ENCODE measurements at regions not wholly inside any gene's neighbourhood (a gene's known extent, or its start where the extent isn't known, plus 50 kb on each side); places are given as distances from the start of the nearest gene placed in this dataset.

DNA sequence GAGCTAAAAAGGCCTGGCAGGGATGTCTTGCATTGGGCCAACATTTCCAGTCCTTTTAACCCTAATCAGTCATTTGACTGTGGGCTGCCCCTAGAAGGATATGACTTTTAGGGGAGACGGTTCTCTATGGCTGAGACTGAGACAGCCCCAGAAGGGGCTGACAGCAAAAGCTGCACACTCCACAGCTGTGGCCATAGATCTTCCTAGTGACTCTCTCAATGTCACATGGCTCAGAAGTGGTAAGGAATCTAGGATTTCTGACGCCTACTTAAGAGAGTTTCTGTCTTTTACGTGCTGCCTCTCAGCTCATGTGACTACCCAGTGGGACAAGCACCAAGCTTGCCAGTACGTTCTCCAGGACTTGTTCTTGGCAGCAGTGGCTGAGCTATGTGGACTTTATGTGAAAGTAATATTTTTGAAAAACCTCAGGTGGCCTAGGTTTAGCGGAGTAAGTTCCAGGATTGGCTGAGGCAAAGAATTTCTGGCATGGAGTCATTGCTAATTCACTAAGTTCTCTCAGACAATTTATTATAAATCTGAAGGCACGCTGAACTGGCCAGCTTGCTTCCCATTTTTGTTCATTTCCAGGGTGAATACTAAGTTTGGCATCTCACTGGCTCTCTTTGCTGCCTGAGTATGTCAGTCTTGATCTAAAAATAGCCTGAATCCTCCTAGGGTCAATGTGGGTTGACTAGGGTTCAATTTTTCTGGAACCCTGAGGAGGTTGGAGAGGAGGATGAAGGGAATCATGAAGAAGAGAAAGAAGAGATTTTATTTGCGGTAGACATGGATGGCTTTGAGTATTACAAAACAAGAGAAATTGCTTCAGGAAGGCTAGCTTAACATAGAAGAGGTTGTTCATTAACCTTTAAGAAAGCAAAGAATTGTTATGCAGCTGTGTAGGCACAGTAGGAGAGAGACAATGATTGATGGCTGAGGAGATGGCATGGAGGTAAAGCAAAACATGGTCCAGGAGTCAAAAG, 271.8 kb downstream of the AEBP2 start:
- H3K27ac Mint-ChIP-seq = no peak overlapping the region
- no peaks in the 10 kb centered on the region for H3K27me3 Mint-ChIP-seq
- Histone ChIP-seq H3K4me3 (ENCODE audit: low read length in 2 of 2) (no peak overlapping the region), H3K27ac (ENCODE audit: low read depth, low read length) (no peak overlapping the region), H3K9me3 (ENCODE audit: control insufficient read depth in 1 of 2, low read length in 2 of 2) (no peaks in the 10 kb centered on the region), H3K27me3 (ENCODE audit: insufficient read depth, low read length) (no peaks in the 10 kb centered on the region), H3K4me1 (ENCODE audit: insufficient read depth, low read length) (no peaks in the 10 kb centered on the region), H3K36me3 (ENCODE audit: insufficient read depth, low read length) (no peaks in the 10 kb centered on the region)
- no peak overlapping the region for H3K4me3 Mint-ChIP-seq
- H3K9me3 Mint-ChIP-seq = peaks cover 6 to 51% (median 14%) of the 10 kb centered on the region in 8 donors
- intact Hi-C loops (cut with micrococcal nuclease) = no loop called here
- peaks cover 0 to 3% of the 10 kb centered on the region in 2 donors for H3K36me3 Mint-ChIP-seq
- H3K4me1 Mint-ChIP-seq = no peaks in the 10 kb centered on the region
- ChIA-PET CTCF (ENCODE audit: partially characterized antibody) (interaction anchor here (1.0 kb wide), 1 partner anchor 28 kb away, joined by 3 read pairs; no protein-coding TSS in a partner anchor), POLR2A (ENCODE audit: partially characterized antibody) (no interaction called here)
- DNase-seq = no peak

- Mint-ChIP-seq H3K27me3 (no peaks in the 10 kb centered on the region), H3K4me3 (no peak overlapping the region), H3K27ac (no peak overlapping the region), H3K4me1 (no peaks in the 10 kb centered on the region), H3K36me3 (peaks cover 0 to 3% of the 10 kb centered on the region in 2 donors), H3K9me3 (peaks cover 3 to 42% (median 9%) of the 10 kb centered on the region in 8 donors)
- Histone ChIP-seq H3K4me1 (ENCODE audit: insufficient read depth, low read length) (no peaks in the 10 kb centered on the region), H3K36me3 (ENCODE audit: insufficient read depth, low read length) (no peaks in the 10 kb centered on the region), H3K27ac (ENCODE audit: low read depth, low read length) (no peak overlapping the region), H3K9me3 (ENCODE audit: control insufficient read depth in 1 of 2, low read length in 2 of 2) (no peaks in the 10 kb centered on the region), H3K4me3 (ENCODE audit: low read length in 2 of 2) (no peak overlapping the region), H3K27me3 (ENCODE audit: insufficient read depth, low read length) (no peaks in the 10 kb centered on the region)
- intact Hi-C loops (cut with micrococcal nuclease) = no loop called here
- ChIA-PET CTCF (ENCODE audit: partially characterized antibody) (interaction anchor here (1.0 kb wide), 1 partner anchor 27 kb away, joined by 3 read pairs; no protein-coding TSS in a partner anchor), POLR2A (ENCODE audit: partially characterized antibody) (no interaction called here)
- no peak for DNase-seq
Observed at GRCh38 chr12:19712041-19712440, 272.7 kb downstream of the AEBP2 start.

DNA sequence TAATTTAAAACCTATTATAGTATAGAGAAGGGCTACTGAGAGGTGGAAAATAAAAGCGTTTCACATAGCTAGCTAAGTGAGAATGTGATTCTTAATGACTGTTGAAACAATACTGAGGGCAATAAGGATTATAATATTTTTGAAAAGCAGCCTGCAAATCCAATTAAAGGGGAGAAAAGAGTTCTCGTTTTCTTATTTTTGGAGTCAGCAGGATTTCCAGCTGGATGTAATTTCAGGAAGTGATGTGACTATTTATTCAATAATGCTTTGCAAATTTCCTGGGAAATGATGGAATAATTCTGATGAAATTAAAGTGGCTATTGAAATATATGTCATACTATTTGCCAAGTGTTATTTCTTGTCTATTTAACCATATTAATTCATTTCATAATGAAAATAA, 279.1 kb downstream of the AEBP2 start:
- H3K4me1 Mint-ChIP-seq = no peaks in the 10 kb centered on the region
- peaks cover 2 to 15% (median 4%) of the 10 kb centered on the region in 8 donors for H3K9me3 Mint-ChIP-seq
- H3K4me3 ChIP-seq (ENCODE audit: low read length in 2 of 2) = no peak overlapping the region
- DNase-seq = no peak
- no peaks in the 10 kb centered on the region for H3K27me3 ChIP-seq (ENCODE audit: insufficient read depth, low read length)
- intact Hi-C loops (cut with micrococcal nuclease) = no loop called here
- no peaks in the 10 kb centered on the region for H3K9me3 ChIP-seq (ENCODE audit: control insufficient read depth in 1 of 2, low read length in 2 of 2)
- H3K36me3 Mint-ChIP-seq = no peaks in the 10 kb centered on the region
- peaks cover 0 to 4% of the 10 kb centered on the region in 2 donors for H3K27me3 Mint-ChIP-seq
- POLR2A ChIA-PET (ENCODE audit: partially characterized antibody) = no interaction called here
- CTCF ChIA-PET (ENCODE audit: partially characterized antibody) = no interaction called here
- H3K36me3 ChIP-seq (ENCODE audit: insufficient read depth, low read length) = no peaks in the 10 kb centered on the region
- H3K27ac Mint-ChIP-seq = no peak overlapping the region
- no peak overlapping the region for H3K4me3 Mint-ChIP-seq
- H3K27ac ChIP-seq (ENCODE audit: low read depth, low read length) = no peak overlapping the region
- no peaks in the 10 kb centered on the region for H3K4me1 ChIP-seq (ENCODE audit: insufficient read depth, low read length)

GRCh38 chr12:19719672-19720071, 280.4 kb downstream of the AEBP2 start:
- Histone ChIP-seq H3K36me3 (ENCODE audit: insufficient read depth, low read length) (no peaks in the 10 kb centered on the region), H3K4me1 (ENCODE audit: insufficient read depth, low read length) (no peaks in the 10 kb centered on the region), H3K9me3 (ENCODE audit: control insufficient read depth in 1 of 2, low read length in 2 of 2) (no peaks in the 10 kb centered on the region), H3K4me3 (ENCODE audit: low read length in 2 of 2) (no peak overlapping the region), H3K27ac (ENCODE audit: low read depth, low read length) (no peak overlapping the region), H3K27me3 (ENCODE audit: insufficient read depth, low read length) (no peaks in the 10 kb centered on the region)
- H3K4me1 Mint-ChIP-seq = no peaks in the 10 kb centered on the region
- POLR2A ChIA-PET (ENCODE audit: partially characterized antibody) = no interaction called here
- intact Hi-C loops (cut with micrococcal nuclease) = no loop called here
- H3K9me3 Mint-ChIP-seq = peaks cover 0 to 8% (median 4%) of the 10 kb centered on the region in 8 donors
- CTCF ChIA-PET (ENCODE audit: partially characterized antibody) = no interaction called here
- H3K4me3 Mint-ChIP-seq = no peak overlapping the region
- no peaks in the 10 kb centered on the region for H3K36me3 Mint-ChIP-seq
- peaks cover 0 to 4% of the 10 kb centered on the region in 2 donors for H3K27me3 Mint-ChIP-seq
- no peak for DNase-seq
- H3K27ac Mint-ChIP-seq = no peak overlapping the region

DNA sequence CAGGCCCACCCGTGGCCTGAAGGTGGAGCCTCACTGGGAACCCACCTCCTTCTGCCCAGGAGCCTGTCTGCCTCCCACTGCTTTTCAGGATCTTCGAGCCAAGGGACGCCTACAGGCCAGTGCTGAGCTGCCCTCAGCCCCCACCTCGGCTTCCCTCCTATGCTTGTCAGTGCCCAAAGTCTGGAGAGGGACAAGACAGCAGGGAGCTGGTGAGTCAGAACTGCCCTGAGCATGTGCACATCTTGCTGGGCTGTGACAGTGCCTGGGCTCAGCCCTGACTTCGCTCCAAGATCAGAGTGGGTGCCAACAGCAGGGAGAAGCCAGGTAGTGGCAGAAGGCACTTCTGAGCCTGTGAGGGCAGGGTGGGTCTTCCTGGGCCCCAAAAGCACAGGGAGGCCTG, 286.8 kb downstream of the AEBP2 start:
- H3K4me3 ChIP-seq (ENCODE audit: low read length in 2 of 2) = no peak overlapping the region
- CTCF ChIA-PET (ENCODE audit: partially characterized antibody) = interaction anchor here (0.7 kb wide), 1 partner anchor 13 kb away, joined by 3 read pairs; no protein-coding TSS in a partner anchor
- Mint-ChIP-seq H3K9me3 (peaks cover 0 to 13% (median 5%) of the 10 kb centered on the region in 8 donors), H3K4me1 (no peaks in the 10 kb centered on the region), H3K4me3 (no peak overlapping the region), H3K36me3 (no peaks in the 10 kb centered on the region), H3K27me3 (no peaks in the 10 kb centered on the region), H3K27ac (no peak overlapping the region)
- no peak overlapping the region for H3K27ac ChIP-seq (ENCODE audit: low read depth, low read length)
- H3K4me1 ChIP-seq (ENCODE audit: insufficient read depth, low read length) = no peaks in the 10 kb centered on the region
- no peaks in the 10 kb centered on the region for H3K36me3 ChIP-seq (ENCODE audit: insufficient read depth, low read length)
- H3K27me3 ChIP-seq (ENCODE audit: insufficient read depth, low read length) = no peaks in the 10 kb centered on the region
- DNase-seq = no peak
- H3K9me3 ChIP-seq (ENCODE audit: control insufficient read depth in 1 of 2, low read length in 2 of 2) = no peaks in the 10 kb centered on the region
- POLR2A ChIA-PET (ENCODE audit: partially characterized antibody) = no interaction called here
- intact Hi-C loops (cut with micrococcal nuclease) = no loop called here

DNA sequence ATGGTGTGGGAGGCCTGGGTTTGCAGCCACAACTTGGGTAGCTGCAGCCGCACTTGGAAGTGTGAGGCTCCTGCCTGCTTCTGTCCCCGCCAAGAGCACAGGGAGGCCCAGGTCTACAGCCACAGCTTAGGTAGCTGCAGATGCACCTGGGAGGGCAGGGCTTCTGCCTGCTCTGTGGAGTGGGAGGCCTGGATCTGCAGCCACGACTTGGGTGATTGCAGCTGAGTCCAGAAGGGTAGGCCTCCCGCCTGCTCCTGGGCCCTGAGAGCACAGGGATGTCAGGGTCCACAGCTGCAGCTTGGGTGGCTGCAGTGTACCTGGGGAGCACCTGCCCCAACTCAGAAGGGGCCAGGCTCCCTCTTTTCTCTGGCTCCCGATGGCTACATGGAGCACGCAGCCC, 287.3 kb downstream of the AEBP2 start:
- intact Hi-C loops (cut with micrococcal nuclease) = no loop called here
- POLR2A ChIA-PET (ENCODE audit: partially characterized antibody) = no interaction called here
- CTCF ChIA-PET (ENCODE audit: partially characterized antibody) = no interaction called here

DNA sequence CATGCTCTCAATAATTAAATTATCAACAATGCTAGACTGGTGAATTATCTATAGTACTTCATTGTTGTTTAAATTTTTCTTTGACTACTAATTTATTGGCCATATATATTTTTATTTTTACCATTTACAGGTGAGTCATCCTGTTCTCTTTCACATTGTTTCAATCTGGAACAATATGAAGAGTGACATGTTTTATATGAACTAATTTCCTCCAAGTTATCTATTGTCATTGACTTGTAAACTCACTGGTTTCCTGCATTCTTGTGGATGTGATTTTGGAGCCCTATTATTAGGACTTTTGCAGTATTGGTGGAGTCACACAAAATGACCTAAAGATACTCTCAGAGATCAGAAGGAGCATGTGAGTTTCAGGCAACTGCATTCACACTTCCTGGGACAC, 297.7 kb downstream of the AEBP2 start:
- H3K27me3 ChIP-seq (ENCODE audit: insufficient read depth, low read length) = no peaks in the 10 kb centered on the region
- no peaks in the 10 kb centered on the region for H3K4me1 ChIP-seq (ENCODE audit: insufficient read depth, low read length)
- no peaks in the 10 kb centered on the region for H3K27me3 Mint-ChIP-seq
- H3K36me3 ChIP-seq (ENCODE audit: insufficient read depth, low read length) = no peaks in the 10 kb centered on the region
- no peak overlapping the region for H3K27ac ChIP-seq (ENCODE audit: low read depth, low read length)
- H3K27ac Mint-ChIP-seq = no peak overlapping the region
- H3K9me3 ChIP-seq (ENCODE audit: control insufficient read depth in 1 of 2, low read length in 2 of 2) = no peaks in the 10 kb centered on the region
- no peaks in the 10 kb centered on the region for H3K4me1 Mint-ChIP-seq
- H3K4me3 ChIP-seq (ENCODE audit: low read length in 2 of 2) = no peak overlapping the region
- ChIA-PET CTCF (ENCODE audit: partially characterized antibody) (no interaction called here), POLR2A (ENCODE audit: partially characterized antibody) (no interaction called here)
- no peaks in the 10 kb centered on the region for H3K36me3 Mint-ChIP-seq
- DNase-seq = no peak
- H3K4me3 Mint-ChIP-seq = no peak overlapping the region
- intact Hi-C loops (cut with micrococcal nuclease) = no loop called here
- H3K9me3 Mint-ChIP-seq = peaks cover 0 to 11% (median 4%) of the 10 kb centered on the region in 8 donors

More for the DNA sequence above, 287.3 kb downstream of the AEBP2 start:
- H3K27me3 Mint-ChIP-seq = no peaks in the 10 kb centered on the region
- DNase-seq = no peak
- Histone ChIP-seq H3K4me1 (ENCODE audit: insufficient read depth, low read length) (no peaks in the 10 kb centered on the region), H3K27me3 (ENCODE audit: insufficient read depth, low read length) (no peaks in the 10 kb centered on the region), H3K27ac (ENCODE audit: low read depth, low read length) (no peak overlapping the region), H3K4me3 (ENCODE audit: low read length in 2 of 2) (no peak overlapping the region), H3K9me3 (ENCODE audit: control insufficient read depth in 1 of 2, low read length in 2 of 2) (no peaks in the 10 kb centered on the region), H3K36me3 (ENCODE audit: insufficient read depth, low read length) (no peaks in the 10 kb centered on the region)
- H3K4me1 Mint-ChIP-seq = no peaks in the 10 kb centered on the region
- peaks cover 0 to 13% (median 5%) of the 10 kb centered on the region in 8 donors for H3K9me3 Mint-ChIP-seq
- H3K27ac Mint-ChIP-seq = no peak overlapping the region
- no peaks in the 10 kb centered on the region for H3K36me3 Mint-ChIP-seq
- no peak overlapping the region for H3K4me3 Mint-ChIP-seq

All from CD4-positive, alpha-beta memory T cell (primary cell).